ENCODE measurements at regions not wholly inside any gene's neighbourhood (a gene's known extent, or its start where the extent isn't known, plus 50 kb on each side); places are given as distances from the start of the nearest gene placed in this dataset.
A peak's percentile ranks its signal among the peaks of the same experiment; 100 is the strongest.

DNA sequence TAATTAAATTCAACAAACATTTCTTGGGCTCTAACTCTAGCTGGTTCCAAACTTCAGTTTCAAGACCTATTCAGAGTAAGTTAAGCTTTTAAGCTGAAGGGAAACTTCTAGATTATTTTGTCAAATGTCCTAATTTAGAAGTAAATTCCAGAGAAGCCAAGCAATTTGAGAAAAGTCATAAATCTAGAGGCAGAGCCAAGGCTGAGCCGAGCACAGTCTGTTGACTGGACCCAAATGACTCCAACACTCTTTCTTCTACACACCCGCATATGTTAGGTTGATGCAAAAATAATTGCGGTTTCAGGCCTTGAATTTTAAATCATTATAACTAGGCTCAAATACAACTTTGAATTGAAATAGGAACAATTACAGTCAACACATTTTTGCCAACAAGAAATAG, 319.7 kb downstream of the NFIB start:
- Histone ChIP-seq H3K9me3 (ENCODE audit: low read depth) (no peaks in the 10 kb centered on the region), H3K27me3 (no peaks in the 10 kb centered on the region), H3K36me3 (no peaks in the 10 kb centered on the region), H3K4me1 (ENCODE audit: low read depth) (no peaks in the 10 kb centered on the region), H3K4me3 (no peak overlapping the region), H3K27ac (no peak overlapping the region)
- TF ChIP-seq, protein P1, sequence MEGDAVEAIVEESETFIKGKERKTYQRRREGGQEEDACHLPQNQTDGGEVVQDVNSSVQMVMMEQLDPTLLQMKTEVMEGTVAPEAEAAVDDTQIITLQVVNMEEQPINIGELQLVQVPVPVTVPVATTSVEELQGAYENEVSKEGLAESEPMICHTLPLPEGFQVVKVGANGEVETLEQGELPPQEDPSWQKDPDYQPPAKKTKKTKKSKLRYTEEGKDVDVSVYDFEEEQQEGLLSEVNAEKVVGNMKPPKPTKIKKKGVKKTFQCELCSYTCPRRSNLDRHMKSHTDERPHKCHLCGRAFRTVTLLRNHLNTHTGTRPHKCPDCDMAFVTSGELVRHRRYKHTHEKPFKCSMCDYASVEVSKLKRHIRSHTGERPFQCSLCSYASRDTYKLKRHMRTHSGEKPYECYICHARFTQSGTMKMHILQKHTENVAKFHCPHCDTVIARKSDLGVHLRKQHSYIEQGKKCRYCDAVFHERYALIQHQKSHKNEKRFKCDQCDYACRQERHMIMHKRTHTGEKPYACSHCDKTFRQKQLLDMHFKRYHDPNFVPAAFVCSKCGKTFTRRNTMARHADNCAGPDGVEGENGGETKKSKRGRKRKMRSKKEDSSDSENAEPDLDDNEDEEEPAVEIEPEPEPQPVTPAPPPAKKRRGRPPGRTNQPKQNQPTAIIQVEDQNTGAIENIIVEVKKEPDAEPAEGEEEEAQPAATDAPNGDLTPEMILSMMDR (IDR thresholded peaks at IDR 0.05; ENCODE audit: low read depth, low read length) = no peak
- no peak for DNase-seq (ENCODE audit: low read depth in 1 of 2, low spot score in 1 of 2)

DNA sequence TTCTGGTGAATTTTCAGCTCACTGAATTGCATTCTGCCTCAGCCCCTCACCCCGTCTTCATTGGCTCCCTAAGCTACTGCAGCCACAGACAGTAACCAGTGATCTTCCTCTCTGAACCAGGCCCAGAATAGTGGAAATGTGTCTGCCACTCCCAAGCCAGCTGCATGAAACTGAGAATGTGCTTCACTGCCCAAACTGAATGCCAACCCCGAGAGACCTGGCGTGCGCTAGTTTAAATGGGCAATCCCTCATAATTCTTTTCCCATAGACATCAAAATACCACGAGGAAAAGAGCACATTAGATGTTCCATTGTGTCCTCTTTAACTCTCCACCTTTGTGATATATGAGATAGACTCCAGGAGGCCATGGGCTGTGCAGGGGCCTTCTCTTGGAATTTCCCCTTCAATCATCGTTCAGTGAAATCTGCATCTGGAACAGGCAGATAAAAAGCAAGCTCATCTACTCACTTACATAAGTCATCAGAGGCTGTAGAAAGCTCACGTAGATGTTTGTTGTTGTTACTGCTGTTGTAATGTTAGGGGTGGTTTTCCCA, 320.2 kb downstream of the NFIB start:
- H3K27me3 ChIP-seq = no peaks in the 10 kb centered on the region
- H3K9me3 ChIP-seq (ENCODE audit: low read depth) = no peaks in the 10 kb centered on the region
- no peaks in the 10 kb centered on the region for H3K4me1 ChIP-seq (ENCODE audit: low read depth)
- DNase-seq (ENCODE audit: low read depth in 1 of 2, low spot score in 1 of 2) = no peak
- TF ChIP-seq, protein P1 (IDR thresholded peaks at IDR 0.05; ENCODE audit: low read depth, low read length) = no peak
- H3K4me3 ChIP-seq = no peak overlapping the region
- no peak overlapping the region for H3K27ac ChIP-seq
- no peaks in the 10 kb centered on the region for H3K36me3 ChIP-seq

DNA sequence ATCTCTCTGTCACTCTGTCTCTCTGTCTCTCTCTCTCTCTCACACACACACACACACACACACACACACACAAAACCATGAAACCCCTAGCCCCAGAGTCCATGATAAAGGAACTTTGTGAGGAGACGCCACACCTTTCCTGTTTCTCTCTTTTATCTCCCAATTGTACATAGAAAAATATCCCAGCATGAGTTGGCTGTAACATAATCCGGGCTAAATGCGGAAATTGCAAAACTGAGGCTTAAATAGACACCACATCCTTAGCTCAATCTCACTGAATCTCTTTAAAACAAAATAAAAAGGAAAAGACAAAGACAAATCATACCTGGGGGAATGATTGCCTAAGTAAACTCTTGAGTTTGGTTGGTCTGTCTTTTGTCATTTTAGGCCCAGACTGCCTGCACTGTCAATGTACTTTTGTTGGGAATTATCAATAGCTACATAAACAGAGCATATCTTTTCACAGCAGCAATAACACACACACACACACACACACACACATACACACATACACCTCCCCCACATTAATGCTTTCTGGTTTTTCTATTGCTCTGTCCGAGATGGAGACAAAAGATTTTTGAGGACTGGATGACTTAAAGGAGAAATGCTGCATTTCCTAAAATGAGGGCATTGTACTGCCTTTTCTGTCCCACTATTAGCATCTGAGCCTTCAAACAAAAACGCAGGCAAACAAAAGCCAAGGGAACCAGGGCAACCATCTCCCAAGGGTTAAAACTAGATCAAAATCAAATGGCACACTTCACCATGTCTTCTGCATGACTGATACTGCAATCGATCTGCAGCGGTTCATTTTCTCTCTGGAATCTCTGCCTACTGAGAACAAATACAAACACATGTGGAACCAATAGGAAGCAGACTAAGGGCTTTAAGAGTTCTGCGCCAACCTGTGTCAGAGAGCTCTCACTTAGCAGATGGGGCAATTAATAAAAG, 321.5 kb downstream of the NFIB start:
- DNase-seq (ENCODE audit: low read depth in 1 of 2, low spot score in 1 of 2) = peak in 1 of 2 donors; percentile 65
- H3K27ac ChIP-seq = no peak overlapping the region
- H3K36me3 ChIP-seq = no peaks in the 10 kb centered on the region

DNA sequence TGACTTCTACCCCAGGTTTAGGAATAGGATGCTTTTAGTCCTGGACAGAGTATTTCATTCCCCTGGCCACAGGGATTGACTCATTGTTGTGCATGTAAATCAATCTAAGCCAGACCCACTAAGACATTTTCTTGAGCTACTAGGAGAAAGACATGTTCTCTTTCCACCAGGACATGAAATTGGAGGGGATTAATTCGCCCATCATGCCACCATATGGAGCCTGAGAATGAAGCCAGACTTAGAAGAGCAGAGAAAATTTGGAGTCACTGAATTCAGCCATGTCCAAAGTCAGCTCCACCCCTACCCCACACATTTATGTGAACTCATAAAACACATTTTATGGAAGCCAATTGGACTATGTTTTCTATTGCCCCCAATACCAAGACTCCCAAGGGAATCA, 322.5 kb downstream of the NFIB start:
- no peaks in the 10 kb centered on the region for H3K4me1 ChIP-seq (ENCODE audit: low read depth)
- no peaks in the 10 kb centered on the region for H3K27me3 ChIP-seq
- DNase-seq (ENCODE audit: low read depth in 1 of 2, low spot score in 1 of 2) = no peak
- H3K27ac ChIP-seq = no peak overlapping the region
- H3K4me3 ChIP-seq = no peak overlapping the region
- H3K36me3 ChIP-seq = no peaks in the 10 kb centered on the region
- H3K9me3 ChIP-seq (ENCODE audit: low read depth) = no peaks in the 10 kb centered on the region
- TF ChIP-seq, protein P1 (IDR thresholded peaks at IDR 0.05; ENCODE audit: low read depth, low read length) = no peak

More for the DNA sequence above, 321.5 kb downstream of the NFIB start:
- TF ChIP-seq, protein P1 (IDR thresholded peaks at IDR 0.05; ENCODE audit: low read depth, low read length) = no peak
- H3K4me3 ChIP-seq = no peak overlapping the region
- H3K27me3 ChIP-seq = no peaks in the 10 kb centered on the region
- no peaks in the 10 kb centered on the region for H3K4me1 ChIP-seq (ENCODE audit: low read depth)
- no peaks in the 10 kb centered on the region for H3K9me3 ChIP-seq (ENCODE audit: low read depth)

DNA sequence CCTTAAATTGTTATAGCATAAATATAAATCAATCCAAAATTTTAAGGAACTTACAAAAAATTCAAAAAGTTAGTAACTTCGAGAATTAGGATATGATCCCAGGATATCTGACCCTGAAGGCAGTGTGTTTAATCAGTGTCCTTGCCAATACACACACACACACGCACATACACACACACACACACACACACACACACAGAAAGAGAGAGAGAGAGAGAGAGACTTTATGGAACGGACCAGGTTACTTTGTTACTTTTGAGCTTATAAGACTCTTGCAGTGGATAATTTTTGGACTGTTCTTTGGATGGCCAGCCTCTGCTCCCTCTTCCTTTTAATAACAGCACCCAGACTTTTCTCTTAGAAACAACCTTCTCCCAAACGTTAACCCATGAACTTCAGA, 322.9 kb downstream of the NFIB start:
- DNase-seq (ENCODE audit: low read depth in 1 of 2, low spot score in 1 of 2) = no peak
- TF ChIP-seq, protein P1 (IDR thresholded peaks at IDR 0.05; ENCODE audit: low read depth, low read length) = no peak
- H3K27me3 ChIP-seq = no peaks in the 10 kb centered on the region
- H3K4me3 ChIP-seq = no peak overlapping the region
- no peaks in the 10 kb centered on the region for H3K4me1 ChIP-seq (ENCODE audit: low read depth)
- no peaks in the 10 kb centered on the region for H3K9me3 ChIP-seq (ENCODE audit: low read depth)
- no peak overlapping the region for H3K27ac ChIP-seq
- H3K36me3 ChIP-seq = no peaks in the 10 kb centered on the region
